Ishikawa (cell line): ENCODE measurements at regions not wholly inside any gene's neighbourhood (a gene's known extent, or its start where the extent isn't known, plus 50 kb on each side); places are given as distances from the start of the nearest gene placed in this dataset.

Experiments used
- CEBPB ChIP-seq: IDR thresholded peaks from 2 replicates; pipeline ENCODE4 v1.6.1; 2012
- CREB1 ChIP-seq: IDR thresholded peaks from 2 replicates; pipeline ENCODE4 v1.6.1; 2012; ENCODE audit warnings: low read depth
- EGR1 ChIP-seq: IDR thresholded peaks from 2 replicates; pipeline ENCODE4 v1.6.1; 2012
- EP300 ChIP-seq: IDR thresholded peaks from 2 replicates; pipeline ENCODE4 v1.6.1; 2012; ENCODE audit warnings: borderline replicate concordance
- FOXM1 ChIP-seq: IDR thresholded peaks from 2 replicates; pipeline ENCODE4 v1.6.1; 2012; ENCODE audit warnings: low read depth, borderline replicate concordance
- NFIC ChIP-seq: IDR thresholded peaks from 2 replicates; pipeline ENCODE4 v1.6.1; 2012
- RAD21 ChIP-seq: IDR thresholded peaks from 2 replicates; pipeline ENCODE4 v1.6.1; 2012; ENCODE audit warnings: low read depth
- TAF1 ChIP-seq: IDR thresholded peaks from 2 replicates; pipeline ENCODE4 v1.6.1; 2012; ENCODE audit warnings: low read depth, mild to moderate bottlenecking
- TCF12 ChIP-seq: IDR thresholded peaks from 2 replicates; pipeline ENCODE4 v1.6.1; 2012; ENCODE audit warnings: low read depth
- TEAD4 ChIP-seq: IDR thresholded peaks from 2 replicates; pipeline ENCODE4 v1.6.1; 2012
- YY1 ChIP-seq: IDR thresholded peaks from 2 replicates; pipeline ENCODE4 v1.6.1; 2012; ENCODE audit warnings: low read depth
- ZBTB7A ChIP-seq: IDR thresholded peaks from 2 replicates; pipeline ENCODE4 v1.6.1; 2012; ENCODE audit warnings: low read depth
- TF ChIP-seq, protein P1 (sequence below): IDR thresholded peaks from 2 replicates; pipeline ENCODE4 v1.6.1; 2012
- TF ChIP-seq, protein P2 (sequence below): IDR thresholded peaks from 2 replicates; pipeline ENCODE4 v1.6.1; 2012; ENCODE audit warnings: low read depth, mild to moderate bottlenecking
- TF ChIP-seq, protein P3 (sequence below): IDR thresholded peaks from 2 replicates; pipeline ENCODE4 v1.6.1; 2012

DNA sequence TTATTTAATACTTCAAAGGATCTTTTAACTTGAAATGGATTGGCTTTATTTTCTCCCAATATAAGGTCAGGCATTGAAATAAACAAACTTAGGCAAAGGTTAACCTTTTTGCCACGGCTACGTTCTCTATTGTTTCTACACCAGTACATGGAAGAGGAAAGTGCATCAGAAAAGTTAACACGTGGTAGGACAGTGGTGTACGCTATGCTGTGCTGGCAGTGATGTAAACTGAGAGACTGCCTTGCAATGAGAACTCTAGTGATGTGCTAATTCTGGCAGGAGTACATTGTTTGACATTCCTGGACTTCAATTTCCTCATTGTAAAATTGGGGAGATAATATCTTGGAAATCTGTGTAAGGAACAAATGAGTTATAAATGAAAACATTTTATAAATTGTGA is 208.2 kb downstream of the TMA16 start:
- TF ChIP-seq, protein P1, sequence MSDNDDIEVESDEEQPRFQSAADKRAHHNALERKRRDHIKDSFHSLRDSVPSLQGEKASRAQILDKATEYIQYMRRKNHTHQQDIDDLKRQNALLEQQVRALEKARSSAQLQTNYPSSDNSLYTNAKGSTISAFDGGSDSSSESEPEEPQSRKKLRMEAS, result no peak
- TF ChIP-seq, protein P2, sequence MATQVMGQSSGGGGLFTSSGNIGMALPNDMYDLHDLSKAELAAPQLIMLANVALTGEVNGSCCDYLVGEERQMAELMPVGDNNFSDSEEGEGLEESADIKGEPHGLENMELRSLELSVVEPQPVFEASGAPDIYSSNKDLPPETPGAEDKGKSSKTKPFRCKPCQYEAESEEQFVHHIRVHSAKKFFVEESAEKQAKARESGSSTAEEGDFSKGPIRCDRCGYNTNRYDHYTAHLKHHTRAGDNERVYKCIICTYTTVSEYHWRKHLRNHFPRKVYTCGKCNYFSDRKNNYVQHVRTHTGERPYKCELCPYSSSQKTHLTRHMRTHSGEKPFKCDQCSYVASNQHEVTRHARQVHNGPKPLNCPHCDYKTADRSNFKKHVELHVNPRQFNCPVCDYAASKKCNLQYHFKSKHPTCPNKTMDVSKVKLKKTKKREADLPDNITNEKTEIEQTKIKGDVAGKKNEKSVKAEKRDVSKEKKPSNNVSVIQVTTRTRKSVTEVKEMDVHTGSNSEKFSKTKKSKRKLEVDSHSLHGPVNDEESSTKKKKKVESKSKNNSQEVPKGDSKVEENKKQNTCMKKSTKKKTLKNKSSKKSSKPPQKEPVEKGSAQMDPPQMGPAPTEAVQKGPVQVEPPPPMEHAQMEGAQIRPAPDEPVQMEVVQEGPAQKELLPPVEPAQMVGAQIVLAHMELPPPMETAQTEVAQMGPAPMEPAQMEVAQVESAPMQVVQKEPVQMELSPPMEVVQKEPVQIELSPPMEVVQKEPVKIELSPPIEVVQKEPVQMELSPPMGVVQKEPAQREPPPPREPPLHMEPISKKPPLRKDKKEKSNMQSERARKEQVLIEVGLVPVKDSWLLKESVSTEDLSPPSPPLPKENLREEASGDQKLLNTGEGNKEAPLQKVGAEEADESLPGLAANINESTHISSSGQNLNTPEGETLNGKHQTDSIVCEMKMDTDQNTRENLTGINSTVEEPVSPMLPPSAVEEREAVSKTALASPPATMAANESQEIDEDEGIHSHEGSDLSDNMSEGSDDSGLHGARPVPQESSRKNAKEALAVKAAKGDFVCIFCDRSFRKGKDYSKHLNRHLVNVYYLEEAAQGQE, result no peak
- TF ChIP-seq EP300 (no peak), TCF12 (no peak), CREB1 (no peak), ZBTB7A (no peak)

DNA sequence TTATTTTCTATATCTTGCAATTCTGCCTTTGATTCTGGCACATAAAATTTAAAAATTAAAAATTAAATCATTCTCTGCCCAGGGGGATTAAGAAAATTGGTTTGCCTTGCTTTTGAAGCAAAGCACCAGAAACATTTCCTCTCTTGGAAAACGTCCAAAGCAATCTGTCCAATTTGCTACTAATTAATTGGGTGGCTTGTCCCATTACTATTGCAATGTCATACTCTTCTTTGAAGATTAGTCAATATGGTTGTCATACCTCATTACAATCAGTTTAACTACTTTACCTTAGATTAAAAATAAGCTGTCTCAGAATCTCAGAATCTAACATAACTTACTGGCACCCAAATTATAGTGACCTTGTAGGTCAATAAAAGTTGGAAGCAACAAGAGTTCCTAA is 208.8 kb downstream of the TMA16 start:
- TF ChIP-seq, protein P1, result no peak
- no peak for TF ChIP-seq TEAD4
- no peak for TF ChIP-seq ZBTB7A
- TF ChIP-seq, protein P2, result no peak
- TF ChIP-seq CEBPB, result no peak
- no peak for TF ChIP-seq EP300
- TF ChIP-seq YY1, result no peak

DNA sequence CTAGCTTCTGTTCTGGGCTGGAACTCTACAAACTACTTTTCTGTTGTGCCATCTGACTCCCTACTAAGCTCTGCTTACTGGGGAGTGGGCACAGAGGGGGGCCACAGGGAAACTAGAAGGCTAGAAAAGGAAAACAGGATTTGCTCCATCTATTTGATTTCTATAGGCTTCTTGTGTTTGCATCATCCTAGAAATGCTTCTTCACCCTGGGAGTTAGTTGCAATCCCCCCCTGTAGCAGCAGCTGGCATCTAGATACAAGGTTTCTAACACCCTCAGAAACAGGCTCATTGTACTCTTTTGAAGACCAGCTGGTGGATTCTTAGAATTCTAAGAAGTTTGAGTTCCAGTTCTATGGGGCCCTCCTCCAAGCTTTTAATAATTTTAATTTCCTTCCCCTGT is 213.4 kb downstream of the TMA16 start:
- TF ChIP-seq FOXM1 (no peak), YY1 (no peak), ZBTB7A (no peak), RAD21 (no peak), TCF12 (no peak), CREB1 (no peak), CEBPB (no peak), EGR1 (no peak), TAF1 (no peak), TEAD4 (no peak), EP300 (no peak), NFIC (no peak)
- TF ChIP-seq, protein P1, result no peak
- TF ChIP-seq, protein P3, sequence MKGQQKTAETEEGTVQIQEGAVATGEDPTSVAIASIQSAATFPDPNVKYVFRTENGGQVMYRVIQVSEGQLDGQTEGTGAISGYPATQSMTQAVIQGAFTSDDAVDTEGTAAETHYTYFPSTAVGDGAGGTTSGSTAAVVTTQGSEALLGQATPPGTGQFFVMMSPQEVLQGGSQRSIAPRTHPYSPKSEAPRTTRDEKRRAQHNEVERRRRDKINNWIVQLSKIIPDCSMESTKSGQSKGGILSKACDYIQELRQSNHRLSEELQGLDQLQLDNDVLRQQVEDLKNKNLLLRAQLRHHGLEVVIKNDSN, result no peak
- TF ChIP-seq, protein P2, result no peak

DNA sequence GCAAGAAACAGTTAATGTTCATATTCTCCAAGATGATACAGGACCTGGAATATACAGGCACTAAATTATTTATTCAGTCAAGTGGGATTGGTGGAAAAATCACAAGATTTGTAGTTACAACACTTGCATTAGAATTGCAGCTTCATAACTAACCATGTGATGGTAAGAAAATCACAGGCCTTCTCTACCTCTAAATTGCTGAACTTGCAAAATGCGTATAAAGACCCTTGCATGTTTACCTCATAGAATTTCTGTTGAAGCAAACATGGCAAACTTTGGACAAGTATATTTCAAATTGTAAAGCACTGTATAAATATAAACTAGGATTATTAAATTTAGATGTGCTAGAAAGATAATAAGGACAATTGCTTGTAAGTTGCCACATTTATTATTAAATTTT is 215.1 kb downstream of the TMA16 start:
- TF ChIP-seq TEAD4 (no peak), TCF12 (no peak), FOXM1 (no peak), YY1 (no peak), ZBTB7A (no peak), CREB1 (no peak), EP300 (no peak)
- TF ChIP-seq, protein P1, result no peak
- TF ChIP-seq, protein P2, result no peak
- TF ChIP-seq, protein P3, result no peak
